ENCODE measurements at regions not wholly inside any gene's neighbourhood (a gene's known extent, or its start where the extent isn't known, plus 50 kb on each side); places are given as distances from the start of the nearest gene placed in this dataset.

- no peak for DNase-seq
Observed at GRCh38 chr21:28272272-28272992, 720.2 kb downstream of the LTN1 start.

DNA sequence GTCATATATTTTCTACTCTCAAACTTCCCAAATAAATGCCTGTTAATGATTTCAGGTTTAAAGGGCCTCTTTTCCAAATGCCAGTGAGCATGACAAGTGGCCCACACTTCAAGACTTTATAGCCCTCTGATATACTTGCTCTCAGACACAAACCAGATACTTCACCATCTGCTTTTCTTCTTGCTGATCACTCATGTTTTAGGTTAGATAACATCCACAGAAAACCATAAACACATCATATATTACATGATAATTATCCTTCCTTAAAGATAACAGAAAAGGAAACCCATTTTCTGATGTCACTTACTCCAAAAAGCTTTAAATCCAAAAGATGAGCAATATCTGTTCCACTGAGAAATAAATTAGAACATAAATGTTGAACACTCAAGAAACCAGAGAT is 723.5 kb downstream of the LTN1 start:
- DNase-seq, result no peak

DNA sequence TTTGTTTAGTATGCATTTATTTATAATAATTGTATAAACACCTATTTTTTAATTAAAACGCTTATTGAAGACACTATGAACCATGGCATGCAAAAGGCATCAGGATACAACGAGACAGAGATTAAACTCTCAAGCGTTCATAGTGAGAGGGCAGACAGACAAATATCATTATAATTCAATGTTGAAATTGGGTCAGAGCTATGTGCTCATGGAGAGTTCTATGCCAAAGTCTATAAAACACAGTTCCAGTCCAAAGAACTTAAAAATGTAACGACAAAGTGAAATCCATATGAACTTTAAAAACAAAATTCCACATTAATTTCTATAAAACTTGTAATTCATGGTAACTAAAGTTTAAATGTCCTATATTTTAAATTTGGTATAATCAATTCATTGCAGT is 724.0 kb downstream of the LTN1 start:
- no peak for DNase-seq

DNA sequence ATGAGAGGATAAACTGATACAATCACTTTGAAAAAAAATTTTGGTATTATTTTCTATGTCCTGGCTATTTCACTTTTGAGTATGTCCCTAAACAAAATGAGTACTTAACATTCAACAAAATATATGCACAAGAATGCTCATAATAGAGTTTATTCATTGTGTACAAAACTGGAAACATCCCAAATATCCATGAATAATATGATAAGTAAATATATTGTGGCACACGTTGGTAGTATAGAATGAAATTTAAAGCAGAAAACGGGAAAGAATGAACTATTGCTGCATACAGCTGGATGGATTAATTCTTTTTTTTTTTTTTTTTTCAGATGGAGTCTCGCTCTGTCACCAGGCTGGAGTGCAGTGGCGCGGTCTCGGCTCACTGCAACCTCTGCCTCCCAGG is 725.2 kb downstream of the LTN1 start:
- no peak for DNase-seq

- DNase-seq, result no peak
Observed at GRCh38 chr21:28266061-28266460, 726.6 kb downstream of the LTN1 start.

DNA sequence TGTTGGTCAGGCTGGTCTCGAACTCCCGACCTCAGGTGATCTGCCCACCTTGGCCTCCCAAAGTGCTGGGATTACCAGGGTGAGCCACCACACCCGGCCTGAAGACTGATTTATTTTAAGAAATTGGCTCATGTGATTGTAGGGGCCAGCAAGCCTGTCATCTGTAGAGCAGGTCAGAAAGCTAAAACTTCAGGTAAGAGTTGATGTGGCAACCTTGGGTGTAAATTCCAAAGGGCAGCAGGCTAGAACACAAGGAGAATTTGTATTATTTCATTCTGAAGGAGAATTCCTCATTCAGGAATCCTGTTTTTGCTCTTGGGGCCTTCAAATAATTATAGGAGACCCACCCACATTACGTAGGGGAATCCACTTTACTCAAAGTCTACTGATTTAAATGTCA is 728.7 kb downstream of the LTN1 start:
- no peak for DNase-seq

DNA sequence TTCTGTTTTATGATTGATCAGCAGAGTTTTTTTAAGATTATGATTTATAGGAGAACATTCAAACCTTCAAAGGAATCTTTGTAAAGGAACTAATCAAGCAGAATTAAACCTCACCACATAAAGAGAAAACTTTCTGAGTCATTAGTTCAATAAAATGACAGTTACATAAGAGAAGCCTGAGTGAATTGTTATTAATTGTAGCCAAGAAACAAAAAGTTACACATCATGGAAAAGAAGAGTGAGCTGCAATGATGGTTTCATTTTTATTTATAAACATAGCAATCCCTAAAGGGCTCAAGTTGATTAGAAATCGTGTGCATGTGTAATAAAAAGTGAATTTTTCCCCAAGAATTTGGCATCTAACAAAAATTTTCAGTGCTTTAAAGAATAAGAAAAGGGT is 731.4 kb downstream of the LTN1 start:
- no peak for DNase-seq

DNA sequence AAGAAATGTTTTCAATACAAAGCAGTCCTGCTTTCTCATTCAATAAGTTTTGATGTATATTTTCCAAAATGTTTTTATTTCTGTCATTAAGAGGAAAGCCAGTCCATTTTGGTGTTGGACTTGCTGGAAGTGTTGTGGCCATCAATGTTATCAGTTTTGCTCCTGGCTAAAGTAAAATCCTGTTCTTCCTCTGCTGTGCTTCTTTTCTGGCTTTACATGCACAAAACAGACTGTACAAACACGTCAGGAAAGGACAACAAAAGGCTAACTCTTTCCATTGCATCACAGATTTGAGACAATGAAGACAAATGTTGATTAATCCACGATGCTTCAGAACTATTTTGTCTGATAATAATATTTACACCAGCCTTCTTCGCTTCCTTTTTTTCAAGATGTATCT is 735.4 kb downstream of the LTN1 start:
- DNase-seq, result no peak

- DNase-seq, result no peak
Observed at GRCh38 chr21:28256837-28257236, 735.8 kb downstream of the LTN1 start.

- DNase-seq, result no peak
Observed at GRCh38 chr21:28256420-28256831, 736.3 kb downstream of the LTN1 start.

DNA sequence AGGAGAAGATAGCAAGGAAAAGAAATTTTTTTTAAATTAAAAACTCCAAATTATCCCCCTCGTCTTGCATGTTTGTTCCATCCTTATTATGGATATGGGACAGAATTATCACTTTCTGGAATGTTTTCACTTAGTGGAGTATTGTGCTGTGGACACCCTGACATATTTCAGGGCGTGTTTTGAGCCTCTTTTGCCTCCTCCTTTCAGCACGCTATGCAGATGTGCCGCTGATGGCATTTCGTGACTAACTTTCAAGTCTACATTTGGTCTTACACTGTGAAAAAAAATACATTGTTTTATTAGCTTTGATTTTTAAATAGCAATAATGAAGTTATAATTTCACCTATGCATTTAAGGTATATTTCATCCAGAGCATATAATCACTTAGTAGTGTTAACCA is 738.7 kb downstream of the LTN1 start:
- DNase-seq, result no peak

DNA sequence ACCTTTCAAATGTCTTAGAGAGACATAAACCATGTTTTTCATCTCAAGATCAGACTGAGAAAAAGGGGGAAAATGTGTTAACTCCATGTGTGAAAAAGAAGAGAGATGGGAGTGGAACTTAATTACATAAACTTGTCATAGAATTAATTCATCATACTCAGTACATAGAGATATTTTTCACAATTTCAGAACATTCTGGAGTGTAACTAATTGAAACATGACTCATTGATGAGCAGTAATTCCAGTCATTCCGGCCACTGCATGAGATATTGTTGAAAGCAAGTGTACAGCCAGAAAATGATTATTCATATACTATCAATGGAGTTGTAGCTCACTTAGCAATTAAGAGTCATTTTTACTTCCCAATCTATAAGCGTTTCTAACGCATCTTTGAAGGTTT is 739.3 kb downstream of the LTN1 start:
- DNase-seq, result no peak

DNA sequence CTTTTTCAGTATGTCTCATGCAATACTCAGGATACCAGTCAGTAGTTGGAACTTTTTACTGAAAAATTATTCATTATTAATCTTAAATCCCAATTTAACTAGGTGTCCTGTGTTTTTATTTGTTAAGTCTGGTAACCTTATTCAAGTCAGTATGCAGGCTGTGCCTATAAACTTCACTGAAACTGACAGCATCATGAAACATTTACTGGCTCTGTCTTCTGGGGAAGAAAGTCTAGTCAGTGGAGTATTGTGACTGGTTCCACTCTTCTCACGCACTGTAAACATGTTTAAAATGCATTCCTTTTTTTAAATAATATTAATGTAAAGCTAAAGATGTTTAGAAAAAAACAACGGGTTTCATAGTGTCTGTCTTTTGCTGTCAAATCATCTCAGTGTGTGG is 739.7 kb downstream of the LTN1 start:
- DNase-seq, result no peak

DNA sequence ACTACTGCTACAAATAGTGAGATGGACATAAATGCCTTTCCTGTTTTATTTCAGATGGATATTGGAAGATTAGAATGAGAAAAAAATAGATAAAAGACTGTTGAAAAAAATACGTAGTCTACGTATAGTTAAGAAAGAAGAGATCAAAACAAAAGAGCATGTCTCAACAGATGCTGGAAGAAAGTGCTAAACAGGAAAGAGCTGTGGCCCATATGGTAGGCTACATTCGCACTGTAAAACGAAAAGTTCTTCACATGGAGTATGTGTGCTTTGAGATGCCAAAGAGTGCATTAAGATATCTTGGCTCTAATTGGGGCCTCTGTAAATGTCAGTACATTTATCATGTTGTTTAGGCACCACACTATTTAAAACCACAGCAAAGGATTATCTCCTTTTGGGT is 741.7 kb downstream of the LTN1 start:
- no peak for DNase-seq

DNA sequence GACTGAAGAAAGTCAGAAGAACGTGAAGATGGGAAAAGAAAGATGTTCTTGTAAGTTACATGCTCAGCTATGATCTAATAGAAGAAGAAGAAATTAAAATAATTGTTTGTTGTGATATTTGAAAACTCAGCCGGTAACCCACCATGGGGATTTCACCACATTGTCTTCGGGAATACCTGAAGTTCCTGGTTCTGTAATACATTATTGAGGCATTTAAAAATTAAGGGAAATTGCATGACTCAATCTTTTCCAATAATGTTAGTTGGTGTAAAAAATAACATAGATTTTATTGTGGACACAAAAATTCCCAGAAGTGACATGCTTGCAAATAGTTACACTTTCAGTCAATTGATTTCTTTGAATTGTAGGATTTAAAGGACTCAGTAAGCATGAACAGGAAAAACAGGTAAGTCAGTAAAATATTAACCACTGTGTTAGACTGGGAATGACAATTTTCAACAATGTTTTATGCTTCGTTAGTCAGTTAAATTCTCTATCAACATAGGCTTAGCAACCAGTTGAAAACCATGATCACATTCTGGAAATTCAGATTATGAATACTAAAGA is 745.1 kb downstream of the LTN1 start:
- no peak for DNase-seq

DNA sequence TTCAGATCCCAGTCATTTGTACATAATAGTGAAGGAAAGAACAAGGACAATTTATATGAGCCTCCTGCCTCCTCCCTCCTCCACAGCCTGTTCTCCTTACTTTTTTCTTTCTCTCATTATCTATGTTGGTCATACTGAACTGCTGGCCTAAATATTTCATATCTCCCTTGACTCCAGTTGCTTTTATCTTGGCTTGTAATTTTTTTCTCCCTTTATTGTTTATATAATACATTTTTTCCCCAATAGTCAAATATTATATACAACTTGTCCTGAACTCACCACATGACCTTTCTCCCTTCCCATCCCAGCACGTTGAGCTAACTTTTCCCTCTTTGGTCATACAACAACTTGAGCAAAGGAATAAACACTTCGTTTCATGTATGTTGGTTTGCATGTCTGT is 752.1 kb downstream of the LTN1 start:
- no peak for DNase-seq

DNA sequence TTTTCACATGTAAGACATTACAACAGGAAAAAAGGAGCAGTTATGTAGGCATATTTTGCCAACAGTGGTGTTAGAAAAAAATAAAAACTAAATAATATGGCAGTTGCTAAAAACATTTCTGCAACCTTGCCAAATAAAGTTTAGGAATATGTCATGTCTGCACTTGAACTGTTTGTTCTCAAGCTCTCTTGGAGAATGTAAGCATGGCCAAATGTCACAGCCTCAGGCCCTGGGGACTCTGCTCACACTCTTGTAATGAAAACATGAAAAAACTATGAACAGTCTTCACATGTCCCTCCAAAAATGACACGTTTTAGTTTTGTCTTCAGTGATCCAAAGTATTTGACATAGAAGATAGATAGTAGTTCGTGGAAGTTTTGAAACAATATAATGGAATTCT is 753.3 kb downstream of the LTN1 start:
- DNase-seq, result no peak

GRCh38 chr21:28237661-28238060 is 755.0 kb downstream of the LTN1 start:
- DNase-seq, result no peak

- DNase-seq, result no peak
Observed at GRCh38 chr21:28235169-28235895, 757.3 kb downstream of the LTN1 start.

DNA sequence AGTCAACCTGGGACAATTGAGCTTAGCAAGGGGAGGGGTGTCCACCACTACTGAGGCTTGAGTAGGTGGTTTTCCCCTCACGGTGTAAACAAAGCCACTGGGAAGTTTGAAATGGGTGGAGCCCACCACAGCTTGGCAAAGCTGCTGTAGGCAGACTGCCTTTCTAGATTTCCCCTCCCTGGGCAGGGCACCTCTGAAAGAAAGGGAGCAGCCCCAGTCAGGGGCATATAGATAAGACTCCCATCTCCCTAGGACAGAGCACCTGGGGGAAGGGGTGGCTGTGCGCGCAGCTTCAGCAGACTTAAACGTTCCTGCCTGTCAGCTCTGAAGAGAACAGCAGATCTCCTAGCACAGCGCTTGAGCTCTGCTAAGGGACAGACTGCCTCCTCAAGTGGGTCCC is 758.4 kb downstream of the LTN1 start:
- DNase-seq, result no peak

GRCh38 chr21:28233536-28234220 is 759.0 kb downstream of the LTN1 start:
- DNase-seq, result no peak

- DNase-seq, result no peak
Observed at GRCh38 chr21:28230559-28230958, 762.1 kb downstream of the LTN1 start.

GRCh38 chr21:28229814-28230213 is 762.9 kb downstream of the LTN1 start:
- no peak for DNase-seq

Data from occipital lobe (tissue), 1 donor.